ENCODE measurements at regions not wholly inside any gene's neighbourhood (a gene's known extent, or its start where the extent isn't known, plus 50 kb on each side); places are given as distances from the start of the nearest gene placed in this dataset.
"Not testable (repeated sequence)": the region's sequence is repeated elsewhere in the genome, so short reads cannot be mapped to it uniquely, and the experiment has no call there.

DNA sequence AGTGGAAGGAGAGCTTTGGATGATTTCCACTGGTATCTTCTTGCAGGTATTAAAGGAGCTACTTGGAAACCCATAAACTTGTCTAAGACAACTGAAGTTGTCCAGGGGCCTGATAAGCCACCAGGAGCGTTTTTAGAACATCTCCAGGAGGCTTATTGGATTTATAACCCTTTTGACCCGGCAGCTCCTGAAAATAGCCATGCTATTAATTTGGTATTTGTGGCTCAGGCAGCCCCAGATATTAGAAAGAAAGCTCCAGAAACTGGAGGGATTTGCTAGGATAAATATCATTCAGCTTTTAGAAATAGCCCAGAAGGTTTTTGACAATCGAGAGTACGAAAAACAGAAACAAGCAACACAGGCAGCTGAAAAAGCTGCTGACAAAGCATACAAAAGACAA, 461.0 kb upstream of the HTR1E start:
- DNase-seq (ENCODE audit: low spot score): no peak

DNA sequence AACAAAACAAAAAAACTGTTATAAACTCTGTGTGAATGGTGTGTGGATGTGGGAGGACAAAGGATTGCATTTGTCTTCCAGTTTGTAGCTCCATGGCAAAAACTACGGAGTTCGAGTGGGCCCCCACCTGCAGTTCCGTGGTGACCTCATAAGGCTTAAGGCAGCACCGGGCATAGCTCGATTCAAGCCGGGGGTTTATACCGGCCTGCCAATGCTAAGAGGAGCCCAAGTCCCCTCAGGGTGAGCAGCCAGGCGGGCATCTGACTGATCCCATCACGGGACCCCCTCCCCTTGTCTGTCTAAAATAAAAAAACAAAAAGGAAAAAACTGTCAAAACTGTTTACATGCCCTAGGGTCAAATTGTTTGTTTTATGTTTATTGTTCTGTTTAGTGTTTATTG, 463.2 kb upstream of the HTR1E start:
- DNase-seq (ENCODE audit: low spot score): no peak

DNA sequence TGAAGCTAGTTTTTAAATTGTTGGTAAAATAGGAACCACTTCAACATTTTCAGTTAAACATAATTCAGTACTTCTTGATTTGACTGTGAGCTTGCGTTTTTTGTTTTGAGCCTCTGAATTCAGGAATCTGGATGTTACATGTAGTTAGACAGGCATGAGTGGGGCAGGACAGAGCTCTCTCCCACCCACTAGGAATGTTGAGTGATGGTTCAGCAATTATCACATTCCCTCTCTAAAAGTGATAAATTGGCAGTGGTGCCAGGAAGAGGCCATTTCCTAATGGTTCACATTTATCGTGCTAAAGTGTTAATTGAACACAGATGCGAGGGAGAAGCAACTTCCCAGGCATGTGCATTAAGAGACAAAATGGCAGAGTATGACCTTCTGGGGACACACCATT, 465.5 kb upstream of the HTR1E start:
- no peak for DNase-seq (ENCODE audit: low spot score)

GRCh38 chr6:86459978-86460377, 477.4 kb upstream of the HTR1E start:
- DNase-seq (ENCODE audit: low spot score): peak; percentile 27

- no peak for DNase-seq (ENCODE audit: low spot score)
Observed at GRCh38 chr6:86456821-86457220, 480.5 kb upstream of the HTR1E start.

- no peak for DNase-seq (ENCODE audit: low spot score)
Observed at GRCh38 chr6:86453232-86453631, 484.1 kb upstream of the HTR1E start.

GRCh38 chr6:86448398-86448797, 488.9 kb upstream of the HTR1E start:
- DNase-seq (ENCODE audit: low spot score): no peak

- no peak for DNase-seq (ENCODE audit: low spot score)
Observed at GRCh38 chr6:86440608-86441007, 496.7 kb upstream of the HTR1E start.

- DNase-seq (ENCODE audit: low spot score): no peak
Observed at GRCh38 chr6:86423571-86423970, 513.8 kb upstream of the HTR1E start.

DNA sequence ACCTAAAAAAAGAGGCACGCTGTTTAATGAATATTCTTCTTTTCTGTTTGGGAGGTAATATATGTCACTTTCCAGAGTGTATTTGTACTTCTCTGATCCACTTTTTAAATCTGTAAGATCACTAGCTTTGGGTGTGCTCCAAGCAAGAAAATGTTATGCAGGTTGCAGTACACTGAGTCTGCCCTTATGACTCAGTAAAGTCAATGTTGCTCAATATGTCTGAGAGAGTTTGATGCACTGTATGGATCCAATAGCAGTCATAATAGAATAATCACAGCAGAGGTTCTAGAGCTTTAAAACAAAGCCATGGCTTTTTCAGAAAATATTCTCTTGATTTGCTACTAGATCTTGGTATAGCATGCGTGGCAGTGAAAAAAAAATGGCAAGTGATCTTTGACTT, 525.3 kb upstream of the HTR1E start:
- no peak for DNase-seq (ENCODE audit: low spot score)

DNA sequence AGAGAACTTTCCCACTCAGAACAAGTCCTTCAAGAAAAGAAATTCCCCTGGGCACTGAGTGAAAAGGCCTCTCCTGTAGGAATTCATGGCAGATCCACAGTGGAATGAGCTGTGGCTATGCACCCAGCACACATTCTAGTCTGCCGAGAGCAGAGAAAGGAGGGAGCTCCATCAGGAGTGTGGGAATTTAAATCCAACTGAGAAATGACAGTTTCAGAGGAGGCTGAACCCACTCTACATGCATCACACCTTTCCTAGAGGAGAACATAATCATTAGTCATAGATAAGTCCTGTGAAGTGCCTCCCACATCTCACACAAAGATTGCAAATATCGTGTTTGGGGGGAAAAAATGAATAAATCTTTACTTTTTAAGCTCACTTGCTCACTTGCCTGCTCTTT, 530.2 kb upstream of the HTR1E start:
- no peak for DNase-seq (ENCODE audit: low spot score)

DNA sequence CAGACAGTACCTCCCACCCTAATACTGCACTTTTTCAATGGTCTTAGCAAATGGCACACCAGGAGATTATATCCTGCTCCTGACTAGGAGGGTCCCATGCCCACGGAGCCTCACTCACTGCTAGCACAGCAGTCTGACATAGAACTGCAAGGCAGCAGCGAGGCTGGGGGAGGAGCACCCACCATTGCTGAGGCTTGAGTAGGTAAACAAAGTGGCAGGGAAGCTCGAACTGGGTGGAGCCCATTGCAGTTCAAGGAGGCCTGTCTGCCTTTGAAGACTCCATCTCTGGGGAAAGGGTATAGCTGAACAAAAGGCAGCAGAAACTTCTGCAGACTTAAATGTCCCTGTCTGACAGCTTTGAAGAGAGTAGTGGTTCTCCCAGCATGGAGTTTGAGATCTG, 544.5 kb upstream of the HTR1E start:
- DNase-seq (ENCODE audit: low spot score): not testable (repeated sequence)

DNA sequence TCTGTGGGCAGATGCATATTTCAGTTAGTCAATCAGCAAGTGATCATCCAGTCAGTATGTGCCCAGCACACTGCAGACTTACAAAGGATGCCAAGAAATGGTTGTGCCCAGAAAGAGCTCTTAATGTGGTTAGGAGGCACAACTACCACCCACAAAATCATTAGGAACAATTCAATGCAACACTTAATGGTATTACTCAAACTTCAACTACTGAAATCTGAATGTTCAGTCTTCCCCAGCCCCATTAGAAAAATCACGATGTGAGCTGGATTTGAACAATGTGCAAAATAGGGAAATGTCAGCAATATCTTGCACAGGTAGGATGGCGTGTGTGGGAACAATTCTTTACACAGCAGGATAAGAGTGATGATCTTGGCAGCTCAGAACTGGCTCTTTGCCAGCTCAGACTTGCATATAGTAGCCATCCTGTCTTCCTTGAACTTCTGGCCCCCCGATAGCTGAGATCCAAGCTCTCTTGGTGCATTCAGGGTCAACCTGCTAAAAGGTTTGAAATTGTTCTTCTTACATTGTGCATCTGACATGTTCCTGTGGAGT, 556.7 kb upstream of the HTR1E start:
- no peak for DNase-seq (ENCODE audit: low spot score)

DNA sequence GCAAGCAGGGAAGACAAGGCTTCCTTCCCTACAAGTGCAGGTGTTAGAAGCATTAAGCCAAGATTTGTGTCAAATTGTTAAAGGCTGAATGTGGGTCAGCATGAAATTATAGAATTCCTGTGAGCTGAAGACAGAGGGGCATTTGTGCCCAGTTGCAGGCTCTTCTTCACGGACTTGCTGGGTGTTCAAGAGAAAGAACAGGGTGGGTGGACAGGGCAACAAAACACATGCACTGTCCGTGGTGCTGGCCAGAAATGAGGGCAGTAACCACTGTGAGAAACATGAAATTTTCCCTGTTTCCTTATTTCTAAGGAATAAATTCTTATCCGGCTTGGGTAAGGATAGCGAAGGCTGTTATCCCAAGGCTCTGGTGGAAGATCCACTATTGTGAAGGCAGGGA, 579.5 kb upstream of the HTR1E start:
- DNase-seq (ENCODE audit: low spot score): no peak

DNA sequence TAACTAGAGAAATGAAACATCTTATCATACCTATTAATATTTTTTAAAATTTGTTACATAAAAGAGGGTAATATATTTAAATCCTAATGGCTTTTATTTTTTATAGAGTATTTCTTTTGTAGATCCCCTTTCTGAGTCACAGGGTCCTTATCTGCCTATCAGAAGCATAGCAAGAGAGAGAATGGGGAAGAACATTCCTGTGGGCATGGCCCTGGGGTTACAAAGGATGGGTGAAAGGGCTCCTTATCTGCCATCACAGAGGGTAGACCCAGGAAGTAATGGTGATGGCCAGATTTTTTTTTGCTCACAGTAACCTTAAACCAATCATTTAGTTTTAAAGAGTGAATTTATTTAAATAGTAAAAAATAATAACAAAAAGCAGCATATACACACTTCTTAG, 582.1 kb upstream of the HTR1E start:
- peak; percentile 17 for DNase-seq (ENCODE audit: low spot score)

- DNase-seq (ENCODE audit: low spot score): no peak
Observed at GRCh38 chr6:86331919-86332318, 605.4 kb upstream of the HTR1E start.

DNA sequence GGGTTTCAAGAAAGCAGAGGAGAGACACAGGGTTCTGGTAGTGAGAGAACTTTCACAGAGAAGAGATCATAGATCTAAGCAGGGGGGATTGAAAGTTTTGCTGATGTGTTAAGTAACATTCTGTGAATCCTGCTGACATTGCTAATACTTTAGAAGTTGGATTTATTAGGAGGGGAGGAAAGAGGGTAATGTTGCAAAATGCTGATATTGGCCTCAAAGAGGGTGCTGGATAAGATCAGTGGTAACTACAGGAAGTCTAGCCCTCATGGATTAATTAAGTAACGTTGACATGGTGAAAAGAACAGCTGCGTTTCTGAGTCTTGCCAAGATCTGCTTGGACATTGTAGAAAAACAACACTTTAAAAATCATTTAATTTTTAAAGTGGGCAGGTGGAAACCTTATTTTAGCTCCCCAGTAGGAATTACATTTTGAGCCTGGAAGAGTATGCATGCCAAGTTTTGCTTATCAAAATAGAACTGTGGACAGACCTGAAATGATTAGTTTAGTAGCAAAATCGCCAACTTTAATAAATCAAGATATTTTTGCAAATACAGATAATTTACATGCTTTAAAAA, 606.0 kb upstream of the HTR1E start:
- DNase-seq (ENCODE audit: low spot score): no peak

- DNase-seq (ENCODE audit: low spot score): no peak
Observed at GRCh38 chr6:86306210-86306609, 631.1 kb upstream of the HTR1E start.

- DNase-seq (ENCODE audit: low spot score): no peak
Observed at GRCh38 chr6:86285876-86286275, 643.2 kb upstream of the SYNCRIP start.

DNA sequence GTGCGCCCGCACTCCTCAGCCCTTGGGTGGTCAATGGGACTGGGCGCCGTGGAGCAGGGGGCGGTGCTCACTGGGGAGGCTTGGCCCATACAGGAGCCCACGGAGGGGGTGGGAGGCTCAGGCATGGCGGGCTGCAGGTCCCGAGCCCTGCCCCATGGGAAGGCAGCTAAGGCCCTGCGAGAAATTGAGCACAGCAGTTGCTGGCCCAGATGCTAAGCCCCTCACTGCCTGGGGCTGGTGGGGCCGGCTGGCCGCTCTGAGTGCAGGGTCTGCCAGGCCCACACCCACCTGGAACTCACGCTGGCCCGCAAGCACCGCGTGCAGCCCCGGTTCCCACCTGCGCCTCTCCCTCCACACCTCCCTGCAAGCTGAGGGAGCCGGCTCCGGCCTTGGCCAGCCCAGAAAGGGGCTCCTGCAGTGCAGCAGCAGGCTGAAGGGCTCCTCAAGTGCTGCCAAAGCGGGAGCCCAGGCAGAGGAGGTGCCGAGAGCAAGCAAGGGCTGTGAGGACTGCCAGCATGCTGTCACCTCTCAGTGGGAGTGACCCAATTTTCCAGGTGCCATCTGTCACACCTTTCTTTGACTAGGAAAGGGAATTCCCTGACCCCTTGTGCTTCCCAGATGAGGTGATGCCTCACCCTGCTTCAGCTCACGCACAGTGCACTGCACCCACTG, 642.3 kb upstream of the SYNCRIP start:
- DNase-seq (ENCODE audit: low spot score): not testable (repeated sequence)

- DNase-seq (ENCODE audit: low spot score): not testable (repeated sequence)
Observed at GRCh38 chr6:86283596-86283995, 640.9 kb upstream of the SYNCRIP start.

DNA sequence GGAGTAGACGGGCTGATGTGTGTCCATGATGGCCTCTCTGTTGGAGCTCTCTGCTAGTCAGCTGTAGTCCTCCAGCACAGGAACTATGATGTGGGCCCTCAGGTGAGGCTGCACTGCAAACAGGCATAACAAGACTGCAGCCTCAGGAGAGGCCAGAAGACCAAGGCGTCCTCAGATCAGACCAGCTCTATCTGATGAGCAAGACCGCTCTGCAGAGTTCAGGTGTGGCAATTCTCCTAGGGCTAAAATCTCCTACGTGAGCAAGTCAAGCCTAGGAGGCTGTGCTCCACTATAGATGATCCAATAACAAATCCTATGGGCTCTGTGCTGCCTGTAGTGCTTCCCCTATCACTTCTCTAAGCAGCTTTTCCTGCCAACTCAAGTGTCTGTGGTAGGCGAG, 633.4 kb upstream of the SYNCRIP start:
- DNase-seq (ENCODE audit: low spot score): no peak

GRCh38 chr6:86273936-86274335, 631.2 kb upstream of the SYNCRIP start:
- no peak for DNase-seq (ENCODE audit: low spot score)

- no peak for DNase-seq (ENCODE audit: low spot score)
Observed at GRCh38 chr6:86256615-86257187, 614.0 kb upstream of the SYNCRIP start.

Data from kidney tubule cell (primary cell).